ENCODE measurements at regions not wholly inside any gene's neighbourhood (a gene's known extent, or its start where the extent isn't known, plus 50 kb on each side); places are given as distances from the start of the nearest gene placed in this dataset.

DNA sequence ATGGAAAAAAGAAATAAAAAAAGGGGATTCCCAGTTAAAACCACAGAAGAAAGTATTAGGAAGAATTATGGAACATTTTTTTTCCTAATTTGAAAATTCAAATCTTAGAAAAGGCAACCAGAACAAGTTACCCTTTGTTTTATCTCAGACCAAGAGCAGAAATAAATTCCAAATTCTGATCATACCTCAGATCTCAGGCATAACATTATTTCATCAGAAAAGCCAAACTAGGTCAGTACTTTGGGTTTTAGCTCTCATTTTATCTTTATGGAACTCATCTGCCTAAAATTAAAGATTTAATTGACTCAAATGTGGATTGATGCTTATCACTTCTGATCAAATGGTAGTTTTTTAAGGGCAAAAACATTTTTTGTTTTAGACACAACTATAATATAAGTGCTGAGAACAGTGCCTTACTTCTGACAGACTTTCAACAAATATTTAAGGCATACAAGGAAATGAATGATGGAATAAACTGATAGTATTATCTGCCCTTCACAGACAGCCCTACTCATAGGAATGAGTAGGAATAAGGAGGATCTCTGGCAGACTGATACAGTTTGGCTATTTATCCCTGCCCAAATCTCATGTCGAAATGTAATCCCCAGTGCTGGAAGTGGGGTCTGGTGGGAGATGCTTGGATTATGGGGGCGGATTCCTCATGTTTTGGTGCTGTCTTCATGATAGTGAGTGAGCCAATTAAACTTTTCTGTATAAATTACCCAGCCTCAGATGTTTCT lies 245.3 kb upstream of the PITX2 start:
- no peak for TF ChIP-seq EP300 (IDR thresholded peaks at IDR 0.05; ENCODE audit: borderline replicate concordance)
- TF ChIP-seq TAF1 (IDR thresholded peaks at IDR 0.05; ENCODE audit: low read depth) = no peak
- TF ChIP-seq CREB1 (IDR thresholded peaks at IDR 0.05; ENCODE audit: low read depth) = no peak
- no peak for TF ChIP-seq YY1 (IDR thresholded peaks at IDR 0.05; ENCODE audit: low read depth)
- TF ChIP-seq, protein P1, sequence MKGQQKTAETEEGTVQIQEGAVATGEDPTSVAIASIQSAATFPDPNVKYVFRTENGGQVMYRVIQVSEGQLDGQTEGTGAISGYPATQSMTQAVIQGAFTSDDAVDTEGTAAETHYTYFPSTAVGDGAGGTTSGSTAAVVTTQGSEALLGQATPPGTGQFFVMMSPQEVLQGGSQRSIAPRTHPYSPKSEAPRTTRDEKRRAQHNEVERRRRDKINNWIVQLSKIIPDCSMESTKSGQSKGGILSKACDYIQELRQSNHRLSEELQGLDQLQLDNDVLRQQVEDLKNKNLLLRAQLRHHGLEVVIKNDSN (IDR thresholded peaks at IDR 0.05) = no peak
- no peak for TF ChIP-seq CEBPB (IDR thresholded peaks at IDR 0.05)
- TF ChIP-seq ZBTB7A (IDR thresholded peaks at IDR 0.05; ENCODE audit: low read depth) = no peak
- no peak for TF ChIP-seq TEAD4 (IDR thresholded peaks at IDR 0.05)
- no peak for TF ChIP-seq REST (IDR thresholded peaks at IDR 0.05; ENCODE audit: low read depth)
- no peak for TF ChIP-seq RAD21 (IDR thresholded peaks at IDR 0.05; ENCODE audit: low read depth)
- TF ChIP-seq, protein P2, sequence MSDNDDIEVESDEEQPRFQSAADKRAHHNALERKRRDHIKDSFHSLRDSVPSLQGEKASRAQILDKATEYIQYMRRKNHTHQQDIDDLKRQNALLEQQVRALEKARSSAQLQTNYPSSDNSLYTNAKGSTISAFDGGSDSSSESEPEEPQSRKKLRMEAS (IDR thresholded peaks at IDR 0.05) = no peak
- no peak for TF ChIP-seq EGR1 (IDR thresholded peaks at IDR 0.05)

Data from Ishikawa (cell line).